WTC11 (cell line): ENCODE measurements at regions not wholly inside any gene's neighbourhood (a gene's known extent, or its start where the extent isn't known, plus 50 kb on each side); places are given as distances from the start of the nearest gene placed in this dataset.
A peak's percentile ranks its signal among the peaks of the same experiment; 100 is the strongest.

ENCODE experiments used
- ATAC-seq: fragments of 200-7000 bp; cut with Tn5 transposase; 2 replicates; pipeline ENCODE4 v1.10.0; 2021; ENCODE audit warnings: mild to moderate bottlenecking, moderate library complexity
- CTCF ChIA-PET: fragments of 300-600 bp; sonication (Branson Sonifier 250); formaldehyde crosslinking; loops from one replicate; lab custom pipeline; 2021; ENCODE audit warnings: antibody characterized with exemption; lab: Charles Lee
- POLR2A ChIA-PET: fragments of 350-600 bp; sonication (Branson Sonifier 250); formaldehyde crosslinking; loops from one replicate; lab custom pipeline; 2021; ENCODE audit warnings: antibody characterized with exemption; lab: Charles Lee
- DNase-seq: peaks from one replicate; pipeline ENCODE4 v3.0.0; 2021; ENCODE audit warnings: low spot score
- H3K27ac Mint-ChIP-seq: 2 replicates; pipeline ENCODE4 v1.8.0; 2021; ENCODE audit warnings: mixed read lengths
- H3K27me3 Mint-ChIP-seq: 2 replicates; pipeline ENCODE4 v1.8.0; 2021; ENCODE audit warnings: low read depth, mild to moderate bottlenecking, moderate library complexity, mixed read lengths
- H3K36me3 Mint-ChIP-seq: 2 replicates; pipeline ENCODE4 v1.8.0; 2021; ENCODE audit warnings: mixed read lengths
- H3K4me1 Mint-ChIP-seq: 2 replicates; pipeline ENCODE4 v1.8.0; 2022; ENCODE audit warnings: mixed read lengths
- H3K4me3 Mint-ChIP-seq: 2 replicates; pipeline ENCODE4 v1.8.0; 2021; ENCODE audit warnings: mild to moderate bottlenecking, moderate library complexity, mixed read lengths
- H3K9me3 Mint-ChIP-seq: 2 replicates; pipeline ENCODE4 v1.8.0; 2021; ENCODE audit warnings: mixed read lengths
- ESRRA ChIP-seq: sonication (generic); formaldehyde crosslinking; IDR thresholded peaks from 2 replicates; pipeline ENCODE4 v1.8.1; 2022; ENCODE audit warnings: mild to moderate bottlenecking, missing genetic modification reagents, borderline replicate concordance
- JUN ChIP-seq: sonication (generic); formaldehyde crosslinking; IDR thresholded peaks from 2 replicates; pipeline ENCODE4 v1.8.0; 2023; ENCODE audit warnings: mild to moderate bottlenecking, missing genetic modification reagents
- NFE2L1 ChIP-seq: sonication (generic); formaldehyde crosslinking; IDR thresholded peaks from 2 replicates; pipeline ENCODE4 v1.8.1; 2023; ENCODE audit warnings: missing genetic modification reagents
- PRDM15 ChIP-seq: sonication (generic); formaldehyde crosslinking; IDR thresholded peaks from 2 replicates; pipeline ENCODE4 v1.8.0; 2022; ENCODE audit warnings: missing genetic modification reagents
- SMAD4 ChIP-seq: sonication (generic); formaldehyde crosslinking; IDR thresholded peaks from 2 replicates; pipeline ENCODE4 v1.8.0; 2022; ENCODE audit warnings: mild to moderate bottlenecking, missing genetic modification reagents
- STAT6 ChIP-seq: sonication (generic); formaldehyde crosslinking; conservative IDR thresholded peaks from 2 replicates; pipeline ENCODE4 v1.8.1; 2023; ENCODE audit warnings: mild to moderate bottlenecking, low read depth, missing genetic modification reagents, moderate library complexity
- ZNF219 ChIP-seq: sonication (generic); formaldehyde crosslinking; IDR thresholded peaks from 2 replicates; pipeline ENCODE4 v1.8.0; 2023; ENCODE audit warnings: missing genetic modification reagents, mild to moderate bottlenecking, borderline replicate concordance
- ZNF263 ChIP-seq: sonication (generic); formaldehyde crosslinking; IDR thresholded peaks from 2 replicates; pipeline ENCODE4 v1.8.1; 2022; ENCODE audit warnings: low read depth, mild to moderate bottlenecking, moderate library complexity, missing genetic modification reagents
- ZNF416 ChIP-seq: fragments of 250-450 bp; sonication (Bioruptor Pico); IDR thresholded peaks from 2 replicates; pipeline ENCODE4 v1.9.0; 2021; ENCODE audit warnings: mild to moderate bottlenecking, inconsistent platforms
- ZNF532 ChIP-seq: fragments of 250-450 bp; sonication (Bioruptor Pico); IDR thresholded peaks from 2 replicates; pipeline ENCODE4 v1.9.0; 2021; ENCODE audit warnings: mild to moderate bottlenecking, borderline replicate concordance
- ZSCAN18 ChIP-seq: fragments of 250-450 bp; sonication (Bioruptor Pico); IDR thresholded peaks from 2 replicates; pipeline ENCODE4 v2.1.2; 2022; ENCODE audit warnings: mild to moderate bottlenecking, moderate library complexity
- TF ChIP-seq, protein P1 (sequence below): sonication (generic); formaldehyde crosslinking; IDR thresholded peaks from 2 replicates; pipeline ENCODE4 v1.8.1; 2022; ENCODE audit warnings: mild to moderate bottlenecking, moderate library complexity, missing genetic modification reagents
- TF ChIP-seq, protein P2 (sequence below): fragments of 200-600 bp; IDR thresholded peaks from 2 replicates; pipeline ENCODE4 v1.8.0; 2022; ENCODE audit warnings: antibody characterized with exemption

GRCh38 chr11:71198823-71199165 lies 53.6 kb downstream of the SHANK2 start:
- no peak overlapping the region for H3K4me3 Mint-ChIP-seq
- peak overlapping the region; percentile 36; the same call in 1 of the 2 replicates for H3K27ac Mint-ChIP-seq
- ChIA-PET CTCF (interaction anchor here (1.8 kb wide), 1 partner anchor 112 kb away, joined by 4 read pairs; no protein-coding TSS in a partner anchor), POLR2A (interaction anchor here (0.6 kb wide), 1 partner anchor 13 kb away, joined by 3 read pairs; no protein-coding TSS in a partner anchor)
- H3K4me1 Mint-ChIP-seq, result peaks cover 17% of the 10 kb centered on the region
- H3K27me3 Mint-ChIP-seq, result no peaks in the 10 kb centered on the region
- ATAC-seq (no peak), DNase-seq (no peak)
- H3K36me3 Mint-ChIP-seq, result peaks cover 20% of the 10 kb centered on the region
- TF ChIP-seq ZNF263 (CRISPR knock-in tag) (no peak), ZNF219 (CRISPR knock-in tag) (no peak), JUN (CRISPR knock-in tag) (no peak), SMAD4 (CRISPR knock-in tag) (no peak), ZNF532 (no peak)
- TF ChIP-seq, protein P1, sequence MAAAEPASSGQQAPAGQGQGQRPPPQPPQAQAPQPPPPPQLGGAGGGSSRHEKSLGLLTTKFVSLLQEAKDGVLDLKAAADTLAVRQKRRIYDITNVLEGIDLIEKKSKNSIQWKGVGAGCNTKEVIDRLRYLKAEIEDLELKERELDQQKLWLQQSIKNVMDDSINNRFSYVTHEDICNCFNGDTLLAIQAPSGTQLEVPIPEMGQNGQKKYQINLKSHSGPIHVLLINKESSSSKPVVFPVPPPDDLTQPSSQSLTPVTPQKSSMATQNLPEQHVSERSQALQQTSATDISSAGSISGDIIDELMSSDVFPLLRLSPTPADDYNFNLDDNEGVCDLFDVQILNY (CRISPR knock-in tag), result no peak
- peaks cover 5% of the 10 kb centered on the region; the same call in 1 of the 2 replicates for H3K9me3 Mint-ChIP-seq

GRCh38 chr11:71198141-71198822 lies 54.1 kb downstream of the SHANK2 start:
- no peak overlapping the region for H3K4me3 Mint-ChIP-seq
- TF ChIP-seq STAT6 (CRISPR knock-in tag) (no peak), NFE2L1 (no peak), ESRRA (CRISPR knock-in tag) (no peak), PRDM15 (CRISPR knock-in tag) (no peak), ZSCAN18 (CRISPR knock-in tag) (no peak), ZNF532 (no peak), ZNF416 (no peak)
- TF ChIP-seq, protein P2, sequence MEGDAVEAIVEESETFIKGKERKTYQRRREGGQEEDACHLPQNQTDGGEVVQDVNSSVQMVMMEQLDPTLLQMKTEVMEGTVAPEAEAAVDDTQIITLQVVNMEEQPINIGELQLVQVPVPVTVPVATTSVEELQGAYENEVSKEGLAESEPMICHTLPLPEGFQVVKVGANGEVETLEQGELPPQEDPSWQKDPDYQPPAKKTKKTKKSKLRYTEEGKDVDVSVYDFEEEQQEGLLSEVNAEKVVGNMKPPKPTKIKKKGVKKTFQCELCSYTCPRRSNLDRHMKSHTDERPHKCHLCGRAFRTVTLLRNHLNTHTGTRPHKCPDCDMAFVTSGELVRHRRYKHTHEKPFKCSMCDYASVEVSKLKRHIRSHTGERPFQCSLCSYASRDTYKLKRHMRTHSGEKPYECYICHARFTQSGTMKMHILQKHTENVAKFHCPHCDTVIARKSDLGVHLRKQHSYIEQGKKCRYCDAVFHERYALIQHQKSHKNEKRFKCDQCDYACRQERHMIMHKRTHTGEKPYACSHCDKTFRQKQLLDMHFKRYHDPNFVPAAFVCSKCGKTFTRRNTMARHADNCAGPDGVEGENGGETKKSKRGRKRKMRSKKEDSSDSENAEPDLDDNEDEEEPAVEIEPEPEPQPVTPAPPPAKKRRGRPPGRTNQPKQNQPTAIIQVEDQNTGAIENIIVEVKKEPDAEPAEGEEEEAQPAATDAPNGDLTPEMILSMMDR, result no peak

More at GRCh38 chr11:71198141-71198822, 54.1 kb downstream of the SHANK2 start:
- Mint-ChIP-seq H3K9me3 (peaks cover 5% of the 10 kb centered on the region; the same call in 1 of the 2 replicates), H3K4me1 (peaks cover 15% of the 10 kb centered on the region), H3K27ac (no peak overlapping the region), H3K36me3 (peaks cover 20% of the 10 kb centered on the region), H3K27me3 (no peaks in the 10 kb centered on the region)
- ATAC-seq (no peak), DNase-seq (no peak)
- CTCF ChIA-PET, result interaction anchor here (1.8 kb wide), 1 partner anchor 111 kb away, joined by 4 read pairs; no protein-coding TSS in a partner anchor
- POLR2A ChIA-PET, result interaction anchor here (0.6 kb wide), 1 partner anchor 13 kb away, joined by 3 read pairs; no protein-coding TSS in a partner anchor
